Activated CD4-positive, alpha-beta T cell treated with anti-CD3 and anti-CD28 coated beads, Interleukin-2, amount 50 U/mL, for 4 hours (primary cell): ENCODE measurements at regions not wholly inside any gene's neighbourhood (a gene's known extent, or its start where the extent isn't known, plus 50 kb on each side); places are given as distances from the start of the nearest gene placed in this dataset.

ENCODE experiments used
- DNase-seq, 2 experiments: peaks; one replicate each; pipeline ENCODE4 v3.0.0-alpha.2; 2020

GRCh38 chr7:67773081-67773480 is 776.4 kb downstream of the TYW1 start:
- DNase-seq: no peak

GRCh38 chr7:67777119-67777518 is 780.5 kb downstream of the TYW1 start:
- DNase-seq: no peak

- DNase-seq: no peak
Observed at GRCh38 chr7:67781841-67782240, 785.2 kb downstream of the TYW1 start.

GRCh38 chr7:67786021-67786420 is 789.4 kb downstream of the TYW1 start:
- DNase-seq: no peak

- no peak for DNase-seq
Observed at GRCh38 chr7:67788669-67789068, 792.0 kb downstream of the TYW1 start.

GRCh38 chr7:67791918-67792317 is 795.3 kb downstream of the TYW1 start:
- DNase-seq: no peak

GRCh38 chr7:67794544-67794943 is 797.9 kb downstream of the TYW1 start:
- DNase-seq: no peak

- DNase-seq: no peak
Observed at GRCh38 chr7:67803789-67804188, 807.2 kb downstream of the TYW1 start.

GRCh38 chr7:67805921-67806471 is 809.4 kb downstream of the TYW1 start:
- no peak for DNase-seq

GRCh38 chr7:67807826-67808225 is 811.2 kb downstream of the TYW1 start:
- DNase-seq: no peak

- no peak for DNase-seq
Observed at GRCh38 chr7:67809586-67809985, 813.0 kb downstream of the TYW1 start.

- no peak for DNase-seq
Observed at GRCh38 chr7:67813621-67814292, 817.1 kb downstream of the TYW1 start.

- DNase-seq: no peak
Observed at GRCh38 chr7:67817481-67817880, 820.8 kb downstream of the TYW1 start.

- no peak for DNase-seq
Observed at GRCh38 chr7:67821116-67821515, 824.5 kb downstream of the TYW1 start.

- DNase-seq: no peak
Observed at GRCh38 chr7:67823345-67823744, 826.7 kb downstream of the TYW1 start.

GRCh38 chr7:67825356-67825755 is 828.7 kb downstream of the TYW1 start:
- no peak for DNase-seq

GRCh38 chr7:67841896-67842295 is 845.3 kb downstream of the TYW1 start:
- no peak for DNase-seq

- no peak for DNase-seq
Observed at GRCh38 chr7:67842571-67842970, 845.9 kb downstream of the TYW1 start.

GRCh38 chr7:67843001-67843565 is 846.5 kb downstream of the TYW1 start:
- no peak for DNase-seq

GRCh38 chr7:67843615-67844014 is 847.0 kb downstream of the TYW1 start:
- no peak for DNase-seq

- no peak for DNase-seq
Observed at GRCh38 chr7:67847092-67847787, 850.6 kb downstream of the TYW1 start.

- no peak for DNase-seq
Observed at GRCh38 chr7:67854221-67855178, 857.9 kb downstream of the TYW1 start.

GRCh38 chr7:67855322-67855721 is 858.7 kb downstream of the TYW1 start:
- DNase-seq: no peak
